ENCODE measurements at regions not wholly inside any gene's neighbourhood (a gene's known extent, or its start where the extent isn't known, plus 50 kb on each side); places are given as distances from the start of the nearest gene placed in this dataset.

- no peak overlapping the region for H3K27ac ChIP-seq
Observed at GRCh38 chr1:244216836-244217235, 165.8 kb downstream of the ZBTB18 start.

GRCh38 chr1:244217711-244218110 lies 166.6 kb downstream of the ZBTB18 start:
- no peaks in the 10 kb centered on the region for H3K27me3 ChIP-seq (ENCODE audit: control insufficient read depth, insufficient read depth, low read length)
- no peak overlapping the region for H3K9ac ChIP-seq
- H3K4me1 ChIP-seq: no peaks in the 10 kb centered on the region
- no peaks in the 10 kb centered on the region for H3K9me3 ChIP-seq (ENCODE audit: control insufficient read depth, low read length)
- no peak overlapping the region for H2AFZ ChIP-seq
- no peaks in the 10 kb centered on the region for H3K79me2 ChIP-seq
- no peak for TF ChIP-seq CTCF (IDR thresholded peaks at IDR 0.05)
- H3K36me3 ChIP-seq (ENCODE audit: control insufficient read depth, insufficient read depth, low read length): no peaks in the 10 kb centered on the region
- no peak overlapping the region for H3K4me2 ChIP-seq (ENCODE audit: low read length)
- H3K4me3 ChIP-seq (ENCODE audit: low read depth, low read length): no peak overlapping the region
- no peak overlapping the region for H3K27ac ChIP-seq

More at GRCh38 chr1:244216836-244217235, 165.8 kb downstream of the ZBTB18 start:
- Histone ChIP-seq H2AFZ (no peak overlapping the region), H3K36me3 (ENCODE audit: control insufficient read depth, insufficient read depth, low read length) (no peaks in the 10 kb centered on the region), H3K9ac (no peak overlapping the region), H3K27me3 (ENCODE audit: control insufficient read depth, insufficient read depth, low read length) (no peaks in the 10 kb centered on the region), H3K79me2 (no peaks in the 10 kb centered on the region), H3K4me2 (ENCODE audit: low read length) (no peak overlapping the region), H3K4me1 (no peaks in the 10 kb centered on the region), H3K9me3 (ENCODE audit: control insufficient read depth, low read length) (no peaks in the 10 kb centered on the region), H3K4me3 (ENCODE audit: low read depth, low read length) (no peak overlapping the region)
- no peak for TF ChIP-seq CTCF (IDR thresholded peaks at IDR 0.05)

GRCh38 chr1:244218220-244218619 lies 167.1 kb downstream of the ZBTB18 start:
- Histone ChIP-seq H3K4me1 (no peaks in the 10 kb centered on the region), H3K27ac (no peak overlapping the region)

GRCh38 chr1:244219149-244219548 lies 168.1 kb downstream of the ZBTB18 start:
- Histone ChIP-seq H3K4me1 (no peaks in the 10 kb centered on the region), H3K4me3 (ENCODE audit: low read depth, low read length) (no peak overlapping the region), H3K27me3 (ENCODE audit: control insufficient read depth, insufficient read depth, low read length) (no peaks in the 10 kb centered on the region), H3K79me2 (no peaks in the 10 kb centered on the region), H3K9me3 (ENCODE audit: control insufficient read depth, low read length) (no peaks in the 10 kb centered on the region), H3K4me2 (ENCODE audit: low read length) (no peak overlapping the region), H3K9ac (no peak overlapping the region), H2AFZ (no peak overlapping the region), H3K27ac (no peak overlapping the region), H3K36me3 (ENCODE audit: control insufficient read depth, insufficient read depth, low read length) (no peaks in the 10 kb centered on the region)
- no peak for TF ChIP-seq CTCF (IDR thresholded peaks at IDR 0.05)

More at GRCh38 chr1:244218220-244218619, 167.1 kb downstream of the ZBTB18 start:
- H3K9ac ChIP-seq: no peak overlapping the region
- H3K9me3 ChIP-seq (ENCODE audit: control insufficient read depth, low read length): no peaks in the 10 kb centered on the region
- H3K4me3 ChIP-seq (ENCODE audit: low read depth, low read length): no peak overlapping the region
- TF ChIP-seq CTCF (IDR thresholded peaks at IDR 0.05): no peak
- H3K27me3 ChIP-seq (ENCODE audit: control insufficient read depth, insufficient read depth, low read length): no peaks in the 10 kb centered on the region
- no peak overlapping the region for H2AFZ ChIP-seq
- no peaks in the 10 kb centered on the region for H3K79me2 ChIP-seq
- no peak overlapping the region for H3K4me2 ChIP-seq (ENCODE audit: low read length)
- no peaks in the 10 kb centered on the region for H3K36me3 ChIP-seq (ENCODE audit: control insufficient read depth, insufficient read depth, low read length)

- no peaks in the 10 kb centered on the region for H3K79me2 ChIP-seq
- no peaks in the 10 kb centered on the region for H3K36me3 ChIP-seq (ENCODE audit: control insufficient read depth, insufficient read depth, low read length)
- H3K4me1 ChIP-seq: no peaks in the 10 kb centered on the region
- no peak overlapping the region for H3K4me3 ChIP-seq (ENCODE audit: low read depth, low read length)
- no peak overlapping the region for H2AFZ ChIP-seq
- H3K9ac ChIP-seq: no peak overlapping the region
- H3K9me3 ChIP-seq (ENCODE audit: control insufficient read depth, low read length): no peaks in the 10 kb centered on the region
- TF ChIP-seq CTCF (IDR thresholded peaks at IDR 0.05): no peak
- no peak overlapping the region for H3K4me2 ChIP-seq (ENCODE audit: low read length)
- H3K27me3 ChIP-seq (ENCODE audit: control insufficient read depth, insufficient read depth, low read length): no peaks in the 10 kb centered on the region
- H3K27ac ChIP-seq: no peak overlapping the region
Observed at GRCh38 chr1:244219802-244220201, 168.7 kb downstream of the ZBTB18 start.
